ENCODE measurements at regions not wholly inside any gene's neighbourhood (a gene's known extent, or its start where the extent isn't known, plus 50 kb on each side); places are given as distances from the start of the nearest gene placed in this dataset.

GRCh38 chr11:42244376-42244775 is 784.9 kb upstream of the LRRC4C start:
- TF ChIP-seq CTCF (IDR thresholded peaks at IDR 0.05) = no peak

GRCh38 chr11:42249401-42249800 is 789.9 kb upstream of the LRRC4C start:
- no peak for TF ChIP-seq CTCF (IDR thresholded peaks at IDR 0.05)

GRCh38 chr11:42249956-42250355 is 790.5 kb upstream of the LRRC4C start:
- TF ChIP-seq CTCF (IDR thresholded peaks at IDR 0.05) = no peak

- TF ChIP-seq CTCF (IDR thresholded peaks at IDR 0.05) = no peak
These were observed 792.5 kb upstream of the LRRC4C start for GRCh38 chr11:42251984-42252383.

- TF ChIP-seq CTCF (IDR thresholded peaks at IDR 0.05) = no peak
These were observed 793.7 kb upstream of the LRRC4C start for GRCh38 chr11:42253156-42253555.

GRCh38 chr11:42255906-42256305 is 796.5 kb upstream of the LRRC4C start:
- no peak for TF ChIP-seq CTCF (IDR thresholded peaks at IDR 0.05)

GRCh38 chr11:42257534-42257933 is 798.1 kb upstream of the LRRC4C start:
- TF ChIP-seq CTCF (IDR thresholded peaks at IDR 0.05) = no peak

GRCh38 chr11:42265072-42265471 is 805.6 kb upstream of the LRRC4C start:
- no peak for TF ChIP-seq CTCF (IDR thresholded peaks at IDR 0.05)

Measured in LNCAP (cell line).